Neural progenitor cell (in vitro differentiated cells): ENCODE measurements at regions not wholly inside any gene's neighbourhood (a gene's known extent, or its start where the extent isn't known, plus 50 kb on each side); places are given as distances from the start of the nearest gene placed in this dataset.

Experiments
- DNase-seq: peaks from one replicate; pipeline ENCODE4 v3.0.0-alpha.2; 2016; ENCODE audit warnings: low spot score
- H2AFZ ChIP-seq: fragments of 200-600 bp; sonication (generic); replicated peaks from 2 replicates; pipeline ENCODE4 v1.6.1; 2016; ENCODE audit warnings: antibody characterized with exemption
- H3F3A ChIP-seq: fragments of 200-600 bp; sonication (generic); 2 replicates; pipeline ENCODE4 v1.6.1; 2016; ENCODE audit warnings: antibody characterized with exemption, low read depth
- H3K27ac ChIP-seq: fragments of 200-600 bp; sonication (generic); 2 replicates; pipeline ENCODE4 v1.5.1; 2016; ENCODE audit warnings: mild to moderate bottlenecking
- H3K27me3 ChIP-seq: fragments of 200-600 bp; sonication (generic); 2 replicates; pipeline ENCODE4 v1.6.1; 2016; ENCODE audit warnings: mild to moderate bottlenecking, moderate library complexity
- H3K36me3 ChIP-seq: fragments of 200-600 bp; sonication (generic); 2 replicates; pipeline ENCODE4 v1.5.1; 2016
- H3K4me1 ChIP-seq: fragments of 200-600 bp; sonication (generic); 2 replicates; pipeline ENCODE4 v1.6.1; 2016; ENCODE audit warnings: mixed run types
- H3K4me2 ChIP-seq: fragments of 200-600 bp; sonication (generic); 2 replicates; pipeline ENCODE4 v1.6.1; 2016
- H3K4me3 ChIP-seq: fragments of 200-600 bp; sonication (generic); 2 replicates; pipeline ENCODE4 v1.5.1; 2016
- H3K79me2 ChIP-seq: fragments of 200-600 bp; sonication (generic); 2 replicates; pipeline ENCODE4 v1.6.1; 2016; ENCODE audit warnings: low read depth
- H3K9ac ChIP-seq: fragments of 200-600 bp; sonication (generic); 2 replicates; pipeline ENCODE4 v1.6.1; 2016
- H3K9me3 ChIP-seq: fragments of 200-600 bp; sonication (generic); 2 replicates; pipeline ENCODE4 v1.5.1; 2016; ENCODE audit warnings: low read depth
- H4K20me1 ChIP-seq: fragments of 200-600 bp; sonication (generic); 2 replicates; pipeline ENCODE4 v1.6.1; 2016; ENCODE audit warnings: low read depth
- H3K27ac Mint-ChIP-seq: 3 replicates; pipeline ENCODE4 v1.8.0; 2021; ENCODE audit warnings: mixed read lengths
- H3K27me3 Mint-ChIP-seq: 2 replicates; pipeline ENCODE4 v1.8.0; 2022; ENCODE audit warnings: low read depth, mild to moderate bottlenecking, inconsistent platforms, moderate library complexity, mixed read lengths; ENCODE audit not compliant: insufficient read depth
- H3K36me3 Mint-ChIP-seq: 3 replicates; pipeline ENCODE4 v1.8.0; 2021; ENCODE audit warnings: mixed read lengths
- H3K4me1 Mint-ChIP-seq: 3 replicates; pipeline ENCODE4 v1.8.0; 2021; ENCODE audit warnings: mixed read lengths
- H3K4me3 Mint-ChIP-seq: 3 replicates; pipeline ENCODE4 v1.8.0; 2021; ENCODE audit warnings: mild to moderate bottlenecking, moderate library complexity, mixed read lengths
- H3K9me3 Mint-ChIP-seq: 3 replicates; pipeline ENCODE4 v1.8.0; 2020; ENCODE audit warnings: mixed read lengths
- CTCF ChIP-seq: fragments of 200-600 bp; sonication (generic); IDR thresholded peaks from 2 replicates; pipeline ENCODE4 v1.5.1; 2017; ENCODE audit warnings: antibody characterized with exemption, mild to moderate bottlenecking
- EZH2 ChIP-seq: fragments of 200-600 bp; sonication (generic); IDR thresholded peaks from 2 replicates; pipeline ENCODE4 v1.6.1; 2017; ENCODE audit warnings: antibody characterized with exemption, mild to moderate bottlenecking, moderate library complexity
- EZH2phosphoT487 ChIP-seq: fragments of 200-600 bp; sonication (generic); IDR thresholded peaks from 2 replicates; pipeline ENCODE4 v1.6.1; 2017; ENCODE audit warnings: antibody characterized with exemption

GRCh38 chr12:124433147-124433874 is 134.1 kb downstream of the NCOR2 start:
- H3K4me3 Mint-ChIP-seq: no peak overlapping the region
- Histone ChIP-seq H3K4me2 (peak overlapping the region; percentile 38), H3F3A (peaks cover 49% of the 10 kb centered on the region), H3K27ac (peak overlapping the region; percentile 70), H3K9ac (no peak overlapping the region), H3K9me3 (no peaks in the 10 kb centered on the region), H3K79me2 (no peaks in the 10 kb centered on the region), H3K4me3 (no peak overlapping the region), H3K27me3 (no peaks in the 10 kb centered on the region), H4K20me1 (peaks cover 51% of the 10 kb centered on the region), H2AFZ (no peak overlapping the region), H3K36me3 (no peaks in the 10 kb centered on the region), H3K4me1 (peaks cover 28% of the 10 kb centered on the region)
- no peaks in the 10 kb centered on the region for H3K9me3 Mint-ChIP-seq
- DNase-seq: no peak
- no peak overlapping the region for H3K27ac Mint-ChIP-seq
- H3K36me3 Mint-ChIP-seq: peaks cover 3% of the 10 kb centered on the region
- TF ChIP-seq EZH2phosphoT487 (no peak), EZH2 (no peak), CTCF (no peak)
- peaks cover 51% of the 10 kb centered on the region for H3K4me1 Mint-ChIP-seq
- peaks cover 11% of the 10 kb centered on the region for H3K27me3 Mint-ChIP-seq

- no peak overlapping the region for H3K4me3 Mint-ChIP-seq
- H3K4me3 ChIP-seq: no peak overlapping the region
- H3K9me3 ChIP-seq: no peaks in the 10 kb centered on the region
- H2AFZ ChIP-seq: no peak overlapping the region
- peaks cover 3% of the 10 kb centered on the region for H3K36me3 Mint-ChIP-seq
- H3K27me3 ChIP-seq: no peaks in the 10 kb centered on the region
- no peak overlapping the region for H3K27ac ChIP-seq
- H3K9me3 Mint-ChIP-seq: no peaks in the 10 kb centered on the region
- TF ChIP-seq EZH2phosphoT487: no peak
- no peak for TF ChIP-seq CTCF
- TF ChIP-seq EZH2: no peak
- no peak overlapping the region for H3K27ac Mint-ChIP-seq
- H3K36me3 ChIP-seq: no peaks in the 10 kb centered on the region
- H3K4me1 Mint-ChIP-seq: peaks cover 53% of the 10 kb centered on the region
- no peak overlapping the region for H3K4me2 ChIP-seq
- peaks cover 39% of the 10 kb centered on the region for H3F3A ChIP-seq
- DNase-seq: no peak
- H3K4me1 ChIP-seq: peaks cover 29% of the 10 kb centered on the region
- no peaks in the 10 kb centered on the region for H3K79me2 ChIP-seq
- peaks cover 46% of the 10 kb centered on the region for H4K20me1 ChIP-seq
- no peak overlapping the region for H3K9ac ChIP-seq
- peaks cover 12% of the 10 kb centered on the region for H3K27me3 Mint-ChIP-seq
Measured at GRCh38 chr12:124432376-124432775, 135.0 kb downstream of the NCOR2 start.

GRCh38 chr12:124431971-124432370 is 135.4 kb downstream of the NCOR2 start:
- H3K9me3 Mint-ChIP-seq: no peaks in the 10 kb centered on the region
- Histone ChIP-seq H3K27me3 (no peaks in the 10 kb centered on the region), H3K4me3 (no peak overlapping the region), H2AFZ (no peak overlapping the region), H3K4me2 (no peak overlapping the region), H4K20me1 (peaks cover 46% of the 10 kb centered on the region), H3K9ac (no peak overlapping the region), H3F3A (peaks cover 35% of the 10 kb centered on the region), H3K4me1 (peaks cover 33% of the 10 kb centered on the region), H3K9me3 (no peaks in the 10 kb centered on the region), H3K79me2 (no peaks in the 10 kb centered on the region), H3K36me3 (no peaks in the 10 kb centered on the region), H3K27ac (no peak overlapping the region)
- H3K27me3 Mint-ChIP-seq: peaks cover 10% of the 10 kb centered on the region
- H3K4me1 Mint-ChIP-seq: peaks cover 52% of the 10 kb centered on the region
- peaks cover 3% of the 10 kb centered on the region for H3K36me3 Mint-ChIP-seq
- peak overlapping the region; percentile 18 for H3K27ac Mint-ChIP-seq
- no peak overlapping the region for H3K4me3 Mint-ChIP-seq
- no peak for TF ChIP-seq CTCF
- no peak for TF ChIP-seq EZH2phosphoT487
- TF ChIP-seq EZH2: no peak
- no peak for DNase-seq
